ENCODE measurements at regions not wholly inside any gene's neighbourhood (a gene's known extent, or its start where the extent isn't known, plus 50 kb on each side); places are given as distances from the start of the nearest gene placed in this dataset.

- DNase-seq = no peak
Measured at GRCh38 chr14:98555440-98555839, 716.6 kb downstream of the BCL11B start.

- DNase-seq = no peak
Measured at GRCh38 chr14:98564006-98564405, 708.0 kb downstream of the BCL11B start.

- DNase-seq = no peak
Measured at GRCh38 chr14:98564541-98564940, 707.5 kb downstream of the BCL11B start.

- DNase-seq = no peak
Measured at GRCh38 chr14:98571104-98571503, 700.9 kb downstream of the BCL11B start.

- DNase-seq = no peak
Measured at GRCh38 chr14:98573082-98573481, 698.9 kb downstream of the BCL11B start.

GRCh38 chr14:98576463-98576862, 695.5 kb downstream of the BCL11B start:
- DNase-seq = no peak

GRCh38 chr14:98578204-98578603, 693.8 kb downstream of the BCL11B start:
- no peak for DNase-seq

- DNase-seq = no peak
Measured at GRCh38 chr14:98579140-98579539, 692.9 kb downstream of the BCL11B start.

- DNase-seq = peak; percentile 51
Measured at GRCh38 chr14:98580131-98580678, 691.8 kb downstream of the BCL11B start.

GRCh38 chr14:98582276-98582675, 689.7 kb downstream of the BCL11B start:
- no peak for DNase-seq

GRCh38 chr14:98591161-98591560, 680.8 kb downstream of the BCL11B start:
- no peak for DNase-seq

GRCh38 chr14:98592611-98593170, 679.3 kb downstream of the BCL11B start:
- DNase-seq = no peak

GRCh38 chr14:98593361-98593761, 678.6 kb downstream of the BCL11B start:
- DNase-seq = no peak

GRCh38 chr14:98594156-98594555, 677.8 kb downstream of the BCL11B start:
- no peak for DNase-seq

- DNase-seq = no peak
Measured at GRCh38 chr14:98598576-98598975, 673.4 kb downstream of the BCL11B start.

GRCh38 chr14:98599082-98599481, 672.9 kb downstream of the BCL11B start:
- DNase-seq = no peak

- no peak for DNase-seq
Measured at GRCh38 chr14:98602983-98603382, 669.0 kb downstream of the BCL11B start.

GRCh38 chr14:98605043-98605442, 667.0 kb downstream of the BCL11B start:
- no peak for DNase-seq

GRCh38 chr14:98606041-98606640, 665.9 kb downstream of the BCL11B start:
- DNase-seq = no peak

GRCh38 chr14:98606816-98607215, 665.2 kb downstream of the BCL11B start:
- DNase-seq = no peak

GRCh38 chr14:98607341-98607910, 664.6 kb downstream of the BCL11B start:
- no peak for DNase-seq

- no peak for DNase-seq
Measured at GRCh38 chr14:98608071-98609060, 663.6 kb downstream of the BCL11B start.
